Fibroblast of skin of back (primary cell): ENCODE measurements at regions not wholly inside any gene's neighbourhood (a gene's known extent, or its start where the extent isn't known, plus 50 kb on each side); places are given as distances from the start of the nearest gene placed in this dataset.
"Not testable (repeated sequence)": the region's sequence is repeated elsewhere in the genome, so short reads cannot be mapped to it uniquely, and the experiment has no call there.

ENCODE experiments used
- DNase-seq: peaks from one replicate; pipeline ENCODE4 v3.0.0-alpha.2; 2013

DNA sequence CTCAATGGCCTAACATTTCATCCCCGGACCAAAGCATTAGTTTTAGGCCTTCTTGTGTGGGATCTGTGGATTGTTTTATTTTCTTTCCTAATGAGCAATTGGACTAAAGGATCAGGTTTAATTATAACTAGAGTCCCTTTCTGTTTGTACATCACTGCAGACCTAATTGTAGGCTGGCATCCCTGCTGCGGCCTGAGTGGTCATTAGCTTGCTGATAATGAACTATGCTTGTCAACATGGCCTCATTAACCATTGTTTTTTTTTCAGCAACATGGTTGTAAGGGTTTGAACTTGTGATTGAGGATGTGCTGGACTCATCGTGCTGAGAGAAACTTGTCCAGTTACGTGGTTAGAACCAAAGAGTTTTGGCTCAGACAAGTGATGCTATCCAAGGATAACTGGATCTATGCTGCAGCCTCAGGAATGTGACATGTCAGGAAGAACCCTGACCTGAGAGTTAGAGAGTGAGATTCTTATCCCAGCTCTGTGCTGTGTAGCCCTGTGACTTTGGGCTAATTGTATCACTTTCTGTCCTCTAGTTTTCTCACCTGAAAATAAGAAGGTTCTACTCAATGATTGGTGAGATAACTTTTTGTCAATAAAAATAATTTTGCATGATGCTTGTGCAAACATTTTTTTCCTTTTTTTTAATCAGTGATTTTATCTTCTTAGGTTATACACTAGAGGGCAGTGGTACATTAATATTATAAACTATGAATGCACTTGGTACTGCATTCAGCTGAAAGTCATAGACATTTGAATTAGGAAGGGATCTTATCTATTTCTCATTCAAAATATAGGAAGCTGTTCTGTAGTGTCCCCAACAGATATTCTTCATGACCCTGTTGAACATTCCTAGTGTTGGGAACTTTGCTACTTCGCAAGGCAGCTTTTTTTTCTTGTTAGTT lies 140.9 kb downstream of the RNF144B start:
- peak; percentile 7 for DNase-seq

DNA sequence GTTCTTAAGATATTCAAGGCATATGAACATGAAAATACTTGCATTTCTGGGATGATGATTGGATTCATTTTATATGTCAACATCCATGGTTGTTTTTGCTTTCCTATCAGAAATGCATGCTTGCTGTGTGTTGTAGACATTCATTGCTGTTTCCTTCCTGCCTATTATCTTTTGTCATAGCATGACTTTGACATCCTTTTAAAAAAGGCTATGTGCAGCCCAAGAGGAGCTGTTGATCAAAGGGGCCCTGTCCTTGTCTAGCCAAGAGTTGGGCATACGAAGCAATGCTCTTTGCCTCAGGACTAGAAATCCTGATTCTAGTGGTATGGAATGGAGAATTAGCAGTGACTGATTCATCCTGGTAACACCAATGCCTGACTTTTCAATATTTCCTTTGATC lies 143.1 kb downstream of the RNF144B start:
- DNase-seq: no peak

DNA sequence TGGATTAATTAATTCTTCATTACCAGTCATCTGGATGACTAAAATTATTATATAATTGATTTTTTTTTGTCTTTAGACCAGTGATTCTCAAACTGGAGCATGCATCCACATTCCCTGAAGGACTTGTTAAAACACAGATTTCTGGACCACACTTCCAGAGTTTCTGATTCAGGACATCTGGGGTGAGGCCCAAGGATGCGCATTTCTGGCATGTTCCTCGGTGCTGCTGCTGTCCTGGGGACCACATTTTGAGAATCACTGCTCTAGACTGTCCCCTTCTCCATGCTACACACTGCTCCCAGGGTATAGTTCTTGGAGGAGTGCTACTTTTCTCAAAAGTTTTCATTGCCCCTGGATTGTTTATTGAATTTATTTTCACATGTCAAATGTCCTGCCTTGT lies 145.0 kb downstream of the RNF144B start:
- no peak for DNase-seq

- no peak for DNase-seq
Observed at GRCh38 chr6:18533793-18534192, 146.6 kb downstream of the RNF144B start.

DNA sequence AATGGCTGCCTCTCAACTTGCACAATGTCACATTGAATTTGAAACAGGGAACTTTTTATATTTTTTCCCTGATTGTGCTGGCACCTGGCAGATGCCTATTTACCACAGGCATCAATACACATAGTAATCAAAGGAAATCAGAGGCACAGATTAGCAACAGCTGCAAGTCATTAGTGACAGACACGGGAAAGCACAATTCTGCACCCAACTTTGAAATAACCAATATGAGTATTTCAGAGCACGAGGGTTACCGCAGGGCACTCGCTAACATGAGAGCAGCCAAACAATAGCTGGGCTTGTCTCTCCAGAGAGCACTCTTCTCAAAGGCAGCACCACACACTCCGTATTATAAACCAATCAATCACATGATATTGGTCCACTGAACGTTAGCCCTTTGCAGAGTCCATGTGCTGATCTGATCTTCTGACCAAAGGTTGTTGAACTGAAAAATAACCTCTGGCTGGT lies 149.5 kb downstream of the RNF144B start:
- DNase-seq: no peak

- DNase-seq: no peak
Observed at GRCh38 chr6:18538315-18538714, 151.2 kb downstream of the RNF144B start.

DNA sequence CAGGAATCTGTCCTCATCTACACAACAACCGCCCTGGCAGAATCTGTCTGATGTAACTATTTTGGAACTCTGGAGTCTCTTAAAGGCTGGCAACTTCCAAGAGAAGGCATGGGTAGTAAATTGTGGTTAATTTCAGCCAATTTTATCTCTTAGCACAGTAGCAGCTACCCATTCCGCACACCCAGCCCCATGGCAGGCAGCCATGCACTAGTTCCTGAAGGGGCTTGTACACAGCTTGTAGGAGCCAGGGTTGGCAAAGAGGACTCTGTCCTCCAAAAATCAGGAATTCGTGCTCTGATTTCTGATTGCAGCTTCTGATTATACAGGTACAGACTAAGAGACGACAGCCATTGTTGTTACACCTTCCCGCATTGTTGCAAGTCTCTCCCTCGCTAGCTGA lies 155.9 kb downstream of the RNF144B start:
- no peak for DNase-seq

- not testable (repeated sequence) for DNase-seq
Observed at GRCh38 chr6:18545142-18545541, 158.0 kb downstream of the RNF144B start.

DNA sequence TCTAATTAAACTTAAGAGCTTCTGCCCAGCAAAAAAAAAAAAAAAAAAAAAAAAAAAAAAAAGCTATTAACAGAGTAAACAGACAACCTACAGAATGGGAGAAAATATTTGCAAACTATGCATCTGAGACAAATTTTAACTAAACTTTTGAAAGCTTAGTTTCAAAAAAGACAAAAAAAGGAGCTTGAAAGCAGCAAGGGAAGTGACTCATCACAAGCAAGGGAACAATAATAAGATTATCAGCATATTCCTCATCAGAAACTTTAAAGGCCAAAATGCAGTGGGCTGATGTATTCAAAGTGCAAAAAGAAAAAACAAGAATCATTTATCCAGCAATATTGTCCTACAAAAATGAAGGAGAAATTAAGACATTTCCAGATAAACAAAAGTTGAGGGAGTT lies 158.6 kb downstream of the RNF144B start:
- peak; percentile 6 for DNase-seq

DNA sequence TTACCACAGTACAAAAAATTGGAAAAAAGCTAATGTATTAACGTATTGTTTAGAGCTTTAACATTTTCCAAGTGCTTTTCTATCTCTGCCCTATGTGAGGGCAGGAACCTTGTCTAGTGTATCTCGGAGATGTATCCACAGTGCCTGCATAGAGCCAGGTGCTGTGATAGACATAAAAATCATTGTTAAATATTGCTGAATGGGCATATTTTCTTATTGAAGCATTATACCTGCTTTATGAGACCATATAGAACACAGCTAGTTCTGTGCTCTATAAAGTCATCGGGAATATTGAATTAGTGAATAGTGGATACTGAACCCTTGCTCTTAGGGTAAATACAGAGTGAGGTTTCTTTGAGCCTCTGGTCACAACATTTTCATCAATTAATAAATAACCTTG lies 163.0 kb downstream of the RNF144B start:
- no peak for DNase-seq

GRCh38 chr6:18551228-18551627 lies 164.1 kb downstream of the RNF144B start:
- peak; percentile 52 for DNase-seq

DNA sequence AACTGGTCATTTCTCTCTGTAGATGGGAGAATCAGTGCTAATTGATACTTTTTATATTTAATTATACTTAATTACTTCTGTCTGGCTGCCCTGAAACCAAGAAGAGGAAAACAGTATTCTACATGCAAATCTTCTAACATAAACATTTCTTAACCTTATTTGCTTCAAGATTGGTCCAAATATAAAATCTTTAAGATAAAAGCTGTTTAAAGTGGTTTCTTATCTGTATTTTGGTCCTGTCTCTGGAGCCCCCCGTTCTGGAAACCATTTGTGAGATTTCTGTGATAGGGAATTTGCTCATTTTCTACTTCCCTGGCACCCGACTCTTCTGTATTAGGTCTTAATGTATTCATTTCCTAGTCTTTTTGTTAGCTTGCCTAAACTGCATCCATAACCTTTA lies 168.6 kb downstream of the RNF144B start:
- DNase-seq: no peak

GRCh38 chr6:18561037-18561750 lies 174.0 kb downstream of the RNF144B start:
- DNase-seq: no peak

DNA sequence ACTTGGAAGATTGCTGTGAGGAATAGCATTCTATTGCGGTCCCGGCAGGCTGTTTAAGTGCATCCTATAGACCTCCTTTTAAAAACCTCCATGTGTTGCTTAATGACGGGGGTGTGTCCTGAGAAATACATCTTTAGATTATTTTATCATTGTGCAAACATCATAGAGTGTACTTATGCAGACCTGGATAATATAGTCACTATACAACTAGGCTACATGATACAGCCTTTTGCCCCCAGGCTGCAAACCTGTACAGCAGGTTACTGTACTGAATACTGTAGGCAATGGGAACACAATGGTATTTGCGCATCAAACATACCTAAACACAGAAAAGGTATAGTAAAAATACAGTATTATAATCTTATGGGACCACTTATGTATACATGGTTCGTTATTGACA lies 175.6 kb downstream of the RNF144B start:
- no peak for DNase-seq

- DNase-seq: no peak
Observed at GRCh38 chr6:18564775-18565174, 177.6 kb downstream of the RNF144B start.

GRCh38 chr6:18565231-18565630 lies 178.1 kb downstream of the RNF144B start:
- no peak for DNase-seq

DNA sequence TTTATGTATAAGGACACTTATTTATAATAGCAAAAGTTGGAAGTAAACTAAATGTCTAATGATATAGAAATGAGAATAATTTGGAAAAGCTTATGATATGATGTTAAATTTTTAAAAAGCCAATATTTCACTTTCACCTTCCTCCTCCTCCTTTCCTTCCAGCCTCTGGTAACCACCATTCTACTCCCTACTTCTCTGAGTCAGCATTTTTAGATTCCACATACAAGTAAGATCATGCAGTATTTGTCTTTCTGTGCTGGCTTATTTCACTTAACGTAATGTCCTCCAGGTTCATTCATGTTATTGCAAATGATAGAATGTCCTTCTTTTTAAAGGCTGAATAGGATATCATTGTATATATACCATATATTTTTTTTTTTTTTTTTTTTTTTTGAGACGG lies 180.2 kb downstream of the RNF144B start:
- DNase-seq: no peak

GRCh38 chr6:18577491-18577890 lies 190.3 kb downstream of the RNF144B start:
- no peak for DNase-seq

- no peak for DNase-seq
Observed at GRCh38 chr6:18579166-18579565, 192.0 kb downstream of the RNF144B start.

GRCh38 chr6:18579869-18580268 lies 192.7 kb downstream of the RNF144B start:
- DNase-seq: no peak

GRCh38 chr6:18584372-18584771 lies 197.2 kb downstream of the RNF144B start:
- DNase-seq: no peak

- DNase-seq: peak; percentile 76
Observed at GRCh38 chr6:18585032-18585573, 198.0 kb downstream of the RNF144B start.

- DNase-seq: no peak
Observed at GRCh38 chr6:18586133-18586532, 199.0 kb downstream of the RNF144B start.
